ENCODE measurements at regions not wholly inside any gene's neighbourhood (a gene's known extent, or its start where the extent isn't known, plus 50 kb on each side); places are given as distances from the start of the nearest gene placed in this dataset.

GRCh38 chr12:67572492-67572891 lies 76.1 kb upstream of the DYRK2 start:
- TF ChIP-seq EP300 (IDR thresholded peaks at IDR 0.05; ENCODE audit: borderline replicate concordance) (no peak), YY1 (IDR thresholded peaks at IDR 0.05; ENCODE audit: low read depth) (no peak), MAX (IDR thresholded peaks at IDR 0.05) (no peak), CEBPB (IDR thresholded peaks at IDR 0.05) (no peak), RAD21 (IDR thresholded peaks at IDR 0.05; ENCODE audit: low read depth) (no peak), EGR1 (IDR thresholded peaks at IDR 0.05) (no peak), REST (IDR thresholded peaks at IDR 0.05; ENCODE audit: low read depth) (no peak), TCF12 (IDR thresholded peaks at IDR 0.05; ENCODE audit: low read depth) (no peak), CREB1 (IDR thresholded peaks at IDR 0.05; ENCODE audit: low read depth) (no peak), FOXM1 (IDR thresholded peaks at IDR 0.05; ENCODE audit: borderline replicate concordance, low read depth) (no peak), TEAD4 (IDR thresholded peaks at IDR 0.05) (no peak), NFIC (IDR thresholded peaks at IDR 0.05) (no peak), TAF1 (IDR thresholded peaks at IDR 0.05; ENCODE audit: low read depth) (no peak)
- TF ChIP-seq, protein P1, sequence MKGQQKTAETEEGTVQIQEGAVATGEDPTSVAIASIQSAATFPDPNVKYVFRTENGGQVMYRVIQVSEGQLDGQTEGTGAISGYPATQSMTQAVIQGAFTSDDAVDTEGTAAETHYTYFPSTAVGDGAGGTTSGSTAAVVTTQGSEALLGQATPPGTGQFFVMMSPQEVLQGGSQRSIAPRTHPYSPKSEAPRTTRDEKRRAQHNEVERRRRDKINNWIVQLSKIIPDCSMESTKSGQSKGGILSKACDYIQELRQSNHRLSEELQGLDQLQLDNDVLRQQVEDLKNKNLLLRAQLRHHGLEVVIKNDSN (IDR thresholded peaks at IDR 0.05): no peak

Data from Ishikawa (cell line).